HFFc6 (cell line): ENCODE measurements at regions not wholly inside any gene's neighbourhood (a gene's known extent, or its start where the extent isn't known, plus 50 kb on each side); places are given as distances from the start of the nearest gene placed in this dataset.

Experiments
- DNase-seq: peaks from one replicate; pipeline ENCODE4 v3.0.0-alpha.2; 2018
- H3K27ac Mint-ChIP-seq: 2 replicates; pipeline ENCODE4 v1.8.0; 2020; ENCODE audit warnings: mild to moderate bottlenecking, mixed read lengths
- H3K27me3 Mint-ChIP-seq: 2 replicates; pipeline ENCODE4 v1.8.0; 2021; ENCODE audit warnings: mild to moderate bottlenecking, moderate library complexity, mixed read lengths; ENCODE audit not compliant: insufficient read depth
- H3K36me3 Mint-ChIP-seq: 2 replicates; pipeline ENCODE4 v1.8.0; 2021; ENCODE audit warnings: low read depth, mixed read lengths
- H3K4me1 Mint-ChIP-seq: 2 replicates; pipeline ENCODE4 v1.8.0; 2020; ENCODE audit warnings: low read depth, mixed read lengths
- H3K4me3 Mint-ChIP-seq: 2 replicates; pipeline ENCODE4 v1.8.0; 2020; ENCODE audit warnings: mild to moderate bottlenecking, moderate library complexity, mixed read lengths
- H3K9me3 Mint-ChIP-seq: 2 replicates; pipeline ENCODE4 v1.8.0; 2020; ENCODE audit warnings: mild to moderate bottlenecking, mixed read lengths
- CTCF ChIP-seq: fragments of 200-600 bp; sonication (generic); IDR thresholded peaks from 2 replicates; pipeline ENCODE4 v1.5.0; 2021; ENCODE audit warnings: antibody characterized with exemption, mild to moderate bottlenecking

- Mint-ChIP-seq H3K27ac (no peak overlapping the region), H3K36me3 (no peaks in the 10 kb centered on the region)
These were observed 231.3 kb downstream of the HAPSTR1 start for GRCh38 chr16:9322769-9323168.

GRCh38 chr16:9323170-9323569 is 231.7 kb downstream of the HAPSTR1 start:
- Mint-ChIP-seq H3K9me3 (peaks cover 31% of the 10 kb centered on the region), H3K27me3 (peaks cover 6% of the 10 kb centered on the region; the same call in 1 of the 2 replicates), H3K4me1 (no peaks in the 10 kb centered on the region), H3K36me3 (no peaks in the 10 kb centered on the region), H3K4me3 (no peak overlapping the region), H3K27ac (no peak overlapping the region)
- TF ChIP-seq CTCF: no peak
- no peak for DNase-seq

More at GRCh38 chr16:9322769-9323168, 231.3 kb downstream of the HAPSTR1 start:
- Mint-ChIP-seq H3K27me3 (peaks cover 6% of the 10 kb centered on the region; the same call in 1 of the 2 replicates), H3K4me3 (no peak overlapping the region), H3K4me1 (no peaks in the 10 kb centered on the region), H3K9me3 (peaks cover 31% of the 10 kb centered on the region)
- no peak for TF ChIP-seq CTCF
- DNase-seq: no peak

DNA sequence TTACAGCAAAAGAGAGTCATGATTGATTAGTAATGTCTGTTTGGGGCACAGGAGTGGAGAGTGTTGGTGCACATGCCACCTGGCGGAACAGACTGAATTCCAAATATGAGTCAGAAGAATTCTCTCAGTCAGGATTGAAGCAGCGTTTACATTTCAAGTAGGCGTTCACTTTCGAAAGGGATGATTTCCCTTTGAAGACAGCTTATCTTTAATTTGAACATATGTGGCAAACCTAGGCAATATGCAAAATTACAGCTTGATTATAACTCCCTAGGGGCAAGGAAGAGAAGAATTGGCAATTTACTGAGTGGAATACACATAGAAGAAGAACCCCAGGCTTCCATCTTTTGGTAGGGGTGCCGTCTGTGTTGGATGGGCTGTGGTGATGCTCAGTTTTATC is 235.8 kb downstream of the HAPSTR1 start:
- H3K27ac Mint-ChIP-seq: no peak overlapping the region
- no peak overlapping the region for H3K4me3 Mint-ChIP-seq
- TF ChIP-seq CTCF: no peak

GRCh38 chr16:9328411-9328810 is 237.0 kb downstream of the HAPSTR1 start:
- no peaks in the 10 kb centered on the region for H3K4me1 Mint-ChIP-seq
- H3K9me3 Mint-ChIP-seq: peaks cover 27% of the 10 kb centered on the region
- DNase-seq: no peak
- H3K4me3 Mint-ChIP-seq: no peak overlapping the region
- no peaks in the 10 kb centered on the region; the same call in none of the 2 replicates for H3K27me3 Mint-ChIP-seq
- no peak for TF ChIP-seq CTCF
- no peaks in the 10 kb centered on the region for H3K36me3 Mint-ChIP-seq
- H3K27ac Mint-ChIP-seq: no peak overlapping the region

More for the DNA sequence above, 235.8 kb downstream of the HAPSTR1 start:
- H3K36me3 Mint-ChIP-seq: no peaks in the 10 kb centered on the region
- no peaks in the 10 kb centered on the region for H3K4me1 Mint-ChIP-seq
- no peak for DNase-seq
- no peaks in the 10 kb centered on the region; the same call in 1 of the 2 replicates for H3K27me3 Mint-ChIP-seq
- H3K9me3 Mint-ChIP-seq: peaks cover 23% of the 10 kb centered on the region

- no peak overlapping the region for H3K27ac Mint-ChIP-seq
These were observed 238.7 kb downstream of the HAPSTR1 start for GRCh38 chr16:9330095-9330494.

More at GRCh38 chr16:9330095-9330494, 238.7 kb downstream of the HAPSTR1 start:
- peaks cover 28% of the 10 kb centered on the region for H3K9me3 Mint-ChIP-seq
- no peaks in the 10 kb centered on the region for H3K36me3 Mint-ChIP-seq
- no peaks in the 10 kb centered on the region for H3K4me1 Mint-ChIP-seq
- TF ChIP-seq CTCF: no peak
- no peak for DNase-seq
- H3K27me3 Mint-ChIP-seq: no peaks in the 10 kb centered on the region; the same call in none of the 2 replicates
- H3K4me3 Mint-ChIP-seq: no peak overlapping the region
